ENCODE measurements at regions not wholly inside any gene's neighbourhood (a gene's known extent, or its start where the extent isn't known, plus 50 kb on each side); places are given as distances from the start of the nearest gene placed in this dataset.

GRCh38 chr6:62516291-62517141 is 230.5 kb upstream of the KHDRBS2 start:
- TF ChIP-seq CTCF (IDR thresholded peaks at IDR 0.05; ENCODE audit: unreplicated experiment): no peak
- intact Hi-C loops (cut with micrococcal nuclease): no loop called here
- H3K27ac Mint-ChIP-seq (ENCODE audit: low read depth, unreplicated experiment): no peak overlapping the region
- ChIA-PET POLR2A (no interaction called here), CTCF (interaction anchor here (0.6 kb wide), 1 partner anchor 59 kb away, joined by 4 read pairs; no protein-coding TSS in a partner anchor)
- no peaks in the 10 kb centered on the region for H3K36me3 Mint-ChIP-seq (ENCODE audit: insufficient read depth, unreplicated experiment)
- BruUV-seq (replicated peaks): no TSS peak
- no peak overlapping the region for H3K4me3 Mint-ChIP-seq (ENCODE audit: unreplicated experiment)
- H3K27me3 Mint-ChIP-seq (ENCODE audit: insufficient read depth, unreplicated experiment): peaks cover 58% of the 10 kb centered on the region
- no peaks in the 10 kb centered on the region for H3K4me1 Mint-ChIP-seq (ENCODE audit: insufficient read depth, unreplicated experiment)
- H3K9me3 Mint-ChIP-seq (ENCODE audit: unreplicated experiment): no peaks in the 10 kb centered on the region
- no peak for DNase-seq (ENCODE audit: unreplicated experiment)

GRCh38 chr6:62492192-62492822 is 206.3 kb upstream of the KHDRBS2 start:
- Mint-ChIP-seq H3K27ac (ENCODE audit: low read depth, unreplicated experiment) (no peak overlapping the region), H3K9me3 (ENCODE audit: unreplicated experiment) (peaks cover 9% of the 10 kb centered on the region), H3K36me3 (ENCODE audit: insufficient read depth, unreplicated experiment) (no peaks in the 10 kb centered on the region), H3K27me3 (ENCODE audit: insufficient read depth, unreplicated experiment) (peaks cover 65% of the 10 kb centered on the region), H3K4me1 (ENCODE audit: insufficient read depth, unreplicated experiment) (no peaks in the 10 kb centered on the region), H3K4me3 (ENCODE audit: unreplicated experiment) (no peak overlapping the region)
- intact Hi-C loops (cut with micrococcal nuclease): no loop called here
- TF ChIP-seq CTCF (IDR thresholded peaks at IDR 0.05; ENCODE audit: unreplicated experiment): no peak
- DNase-seq (ENCODE audit: unreplicated experiment): no peak
- POLR2A ChIA-PET: no interaction called here
- CTCF ChIA-PET: interaction anchor here (1.8 kb wide), 1 partner anchor 11 kb away, joined by 4 read pairs; no protein-coding TSS in a partner anchor
- BruUV-seq (replicated peaks): no TSS peak

GRCh38 chr6:62480544-62480943 is 194.5 kb upstream of the KHDRBS2 start:
- H3K36me3 Mint-ChIP-seq (ENCODE audit: insufficient read depth, unreplicated experiment): no peaks in the 10 kb centered on the region
- no peak overlapping the region for H3K27ac Mint-ChIP-seq (ENCODE audit: low read depth, unreplicated experiment)
- peaks cover 68% of the 10 kb centered on the region for H3K27me3 Mint-ChIP-seq (ENCODE audit: insufficient read depth, unreplicated experiment)
- CTCF ChIA-PET: interaction anchor here (1.1 to 1.7 kb wide), 3 partner anchors 11 to 295 kb away, joined by 3 to 5 read pairs (median 4); no protein-coding TSS in a partner anchor
- intact Hi-C loops (cut with micrococcal nuclease): loop anchor here (2.0 kb wide), 1 partner anchor 294 kb away; no protein-coding TSS in a partner anchor
- no TSS peak for BruUV-seq (replicated peaks)
- no peak for TF ChIP-seq CTCF (IDR thresholded peaks at IDR 0.05; ENCODE audit: unreplicated experiment)
- no peaks in the 10 kb centered on the region for H3K4me1 Mint-ChIP-seq (ENCODE audit: insufficient read depth, unreplicated experiment)
- no peak overlapping the region for H3K4me3 Mint-ChIP-seq (ENCODE audit: unreplicated experiment)
- POLR2A ChIA-PET: interaction anchor here (0.9 kb wide), 1 partner anchor 11 kb away, joined by 3 read pairs; no protein-coding TSS in a partner anchor
- no peak for DNase-seq (ENCODE audit: unreplicated experiment)
- H3K9me3 Mint-ChIP-seq (ENCODE audit: unreplicated experiment): no peaks in the 10 kb centered on the region

- ChIA-PET POLR2A (interaction anchor here (0.9 kb wide), 1 partner anchor 10 kb away, joined by 3 read pairs; no protein-coding TSS in a partner anchor), CTCF (interaction anchor here (0.6 to 1.7 kb wide), 3 partner anchors 139 to 296 kb away, joined by 3 to 5 read pairs (median 3); no protein-coding TSS in a partner anchor)
- no peak for TF ChIP-seq CTCF (IDR thresholded peaks at IDR 0.05; ENCODE audit: unreplicated experiment)
- H3K27ac Mint-ChIP-seq (ENCODE audit: low read depth, unreplicated experiment): no peak overlapping the region
- no peaks in the 10 kb centered on the region for H3K9me3 Mint-ChIP-seq (ENCODE audit: unreplicated experiment)
- intact Hi-C loops (cut with micrococcal nuclease): loop anchor here (2.0 kb wide), 1 partner anchor 295 kb away; no protein-coding TSS in a partner anchor
- H3K27me3 Mint-ChIP-seq (ENCODE audit: insufficient read depth, unreplicated experiment): peaks cover 66% of the 10 kb centered on the region
- BruUV-seq (replicated peaks): no TSS peak
- no peak for DNase-seq (ENCODE audit: unreplicated experiment)
- no peak overlapping the region for H3K4me3 Mint-ChIP-seq (ENCODE audit: unreplicated experiment)
- H3K36me3 Mint-ChIP-seq (ENCODE audit: insufficient read depth, unreplicated experiment): peaks cover 2% of the 10 kb centered on the region
- no peaks in the 10 kb centered on the region for H3K4me1 Mint-ChIP-seq (ENCODE audit: insufficient read depth, unreplicated experiment)
These were observed 193.7 kb upstream of the KHDRBS2 start for GRCh38 chr6:62479697-62480220.
